BE2C (cell line): ENCODE measurements at regions not wholly inside any gene's neighbourhood (a gene's known extent, or its start where the extent isn't known, plus 50 kb on each side); places are given as distances from the start of the nearest gene placed in this dataset.
A peak's percentile ranks its signal among the peaks of the same experiment; 100 is the strongest.

Source experiments
- DNase-seq: peaks from one replicate; pipeline ENCODE4 v3.0.0-alpha.2; 2020
- H3K27me3 ChIP-seq: fragments of 250-450 bp; sonication (Bioruptor Pico); 2 replicates; pipeline ENCODE4 v1.5.1; 2020; ENCODE audit warnings: mild to moderate bottlenecking
- H3K36me3 ChIP-seq: fragments of 250-450 bp; sonication (Bioruptor Pico); 2 replicates; pipeline ENCODE4 v1.5.1; 2020; ENCODE audit warnings: mild to moderate bottlenecking
- H3K4me1 ChIP-seq: fragments of 250-450 bp; sonication (Bioruptor Pico); 2 replicates; pipeline ENCODE4 v1.5.1; 2020
- H3K4me3 ChIP-seq: 2 replicates; pipeline ENCODE4 v1.5.1; 2011; ENCODE audit warnings: low read depth, low read length
- H3K9me3 ChIP-seq: fragments of 250-450 bp; sonication (Bioruptor Pico); 2 replicates; pipeline ENCODE4 v1.5.1; 2020
- CTCF ChIP-seq: IDR thresholded peaks from 2 replicates; pipeline ENCODE4 v1.5.1; 2012; ENCODE audit warnings: mild to moderate bottlenecking, low read depth, low read length

- TF ChIP-seq CTCF = no peak
- Histone ChIP-seq H3K36me3 (no peaks in the 10 kb centered on the region), H3K9me3 (no peaks in the 10 kb centered on the region), H3K4me1 (no peaks in the 10 kb centered on the region), H3K4me3 (no peak overlapping the region), H3K27me3 (no peaks in the 10 kb centered on the region)
- no peak for DNase-seq
Measured at GRCh38 chr2:120873958-120874887, 138.6 kb downstream of the GLI2 start.

- no peak overlapping the region for H3K4me3 ChIP-seq
- no peaks in the 10 kb centered on the region for H3K27me3 ChIP-seq
- no peak for TF ChIP-seq CTCF
Measured at GRCh38 chr2:120874888-120875275, 139.2 kb downstream of the GLI2 start.

GRCh38 chr2:120875431-120875830 lies 139.8 kb downstream of the GLI2 start:
- Histone ChIP-seq H3K27me3 (no peaks in the 10 kb centered on the region), H3K9me3 (no peaks in the 10 kb centered on the region), H3K36me3 (no peaks in the 10 kb centered on the region), H3K4me3 (no peak overlapping the region), H3K4me1 (no peaks in the 10 kb centered on the region)
- TF ChIP-seq CTCF = no peak
- no peak for DNase-seq

More at GRCh38 chr2:120874888-120875275, 139.2 kb downstream of the GLI2 start:
- H3K36me3 ChIP-seq = no peaks in the 10 kb centered on the region
- no peaks in the 10 kb centered on the region for H3K9me3 ChIP-seq
- H3K4me1 ChIP-seq = no peaks in the 10 kb centered on the region
- DNase-seq = no peak

GRCh38 chr2:120876526-120877280 lies 141.0 kb downstream of the GLI2 start:
- no peak for DNase-seq
- Histone ChIP-seq H3K4me3 (no peak overlapping the region), H3K9me3 (no peaks in the 10 kb centered on the region), H3K36me3 (no peaks in the 10 kb centered on the region), H3K27me3 (no peaks in the 10 kb centered on the region), H3K4me1 (no peaks in the 10 kb centered on the region)
- TF ChIP-seq CTCF = no peak

- no peaks in the 10 kb centered on the region for H3K9me3 ChIP-seq
- DNase-seq = no peak
- H3K4me3 ChIP-seq = no peak overlapping the region
- H3K27me3 ChIP-seq = no peaks in the 10 kb centered on the region
- no peaks in the 10 kb centered on the region for H3K36me3 ChIP-seq
- H3K4me1 ChIP-seq = no peaks in the 10 kb centered on the region
- TF ChIP-seq CTCF = no peak
Measured at GRCh38 chr2:120877409-120877808, 141.7 kb downstream of the GLI2 start.

GRCh38 chr2:120878970-120879369 lies 143.3 kb downstream of the GLI2 start:
- Histone ChIP-seq H3K4me3 (no peak overlapping the region), H3K4me1 (no peaks in the 10 kb centered on the region), H3K27me3 (no peaks in the 10 kb centered on the region), H3K36me3 (no peaks in the 10 kb centered on the region), H3K9me3 (no peaks in the 10 kb centered on the region)
- no peak for TF ChIP-seq CTCF
- DNase-seq = peak; percentile 46
